VCaP (cell line): ENCODE measurements at regions not wholly inside any gene's neighbourhood (a gene's known extent, or its start where the extent isn't known, plus 50 kb on each side); places are given as distances from the start of the nearest gene placed in this dataset.

Experiments used
- H3K27ac ChIP-seq: fragments of 450-650 bp; 2 replicates; pipeline ENCODE4 v1.5.1; 2017
- TF ChIP-seq, protein P1 (sequence below): fragments of 450-650 bp; conservative IDR thresholded peaks from 2 replicates; pipeline ENCODE4 v1.5.1; 2017; ENCODE audit warnings: mild to moderate bottlenecking, moderate library complexity

- H3K27ac ChIP-seq, result no peak overlapping the region
Measured at GRCh38 chr4:38289553-38289952, 329.4 kb downstream of the PTTG2 start.

DNA sequence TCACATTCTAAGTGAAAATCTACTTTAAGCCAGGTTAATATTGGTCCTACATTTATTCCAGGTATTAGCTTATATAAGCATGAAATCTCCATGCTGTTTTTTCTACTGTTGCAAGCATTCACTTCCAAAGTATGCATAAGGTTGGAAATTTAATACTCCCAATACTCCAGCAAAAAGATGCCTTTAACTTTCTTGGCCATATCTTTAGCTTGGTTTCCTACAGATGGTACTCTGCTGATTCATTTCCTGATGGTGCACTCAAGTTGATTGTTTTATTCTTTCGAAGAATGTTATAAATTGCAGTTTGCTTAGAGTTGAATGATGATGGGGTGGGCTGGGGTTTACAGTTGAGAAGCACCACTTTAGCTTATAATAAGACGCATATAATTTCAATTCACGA lies 330.2 kb downstream of the PTTG2 start:
- TF ChIP-seq, protein P1, sequence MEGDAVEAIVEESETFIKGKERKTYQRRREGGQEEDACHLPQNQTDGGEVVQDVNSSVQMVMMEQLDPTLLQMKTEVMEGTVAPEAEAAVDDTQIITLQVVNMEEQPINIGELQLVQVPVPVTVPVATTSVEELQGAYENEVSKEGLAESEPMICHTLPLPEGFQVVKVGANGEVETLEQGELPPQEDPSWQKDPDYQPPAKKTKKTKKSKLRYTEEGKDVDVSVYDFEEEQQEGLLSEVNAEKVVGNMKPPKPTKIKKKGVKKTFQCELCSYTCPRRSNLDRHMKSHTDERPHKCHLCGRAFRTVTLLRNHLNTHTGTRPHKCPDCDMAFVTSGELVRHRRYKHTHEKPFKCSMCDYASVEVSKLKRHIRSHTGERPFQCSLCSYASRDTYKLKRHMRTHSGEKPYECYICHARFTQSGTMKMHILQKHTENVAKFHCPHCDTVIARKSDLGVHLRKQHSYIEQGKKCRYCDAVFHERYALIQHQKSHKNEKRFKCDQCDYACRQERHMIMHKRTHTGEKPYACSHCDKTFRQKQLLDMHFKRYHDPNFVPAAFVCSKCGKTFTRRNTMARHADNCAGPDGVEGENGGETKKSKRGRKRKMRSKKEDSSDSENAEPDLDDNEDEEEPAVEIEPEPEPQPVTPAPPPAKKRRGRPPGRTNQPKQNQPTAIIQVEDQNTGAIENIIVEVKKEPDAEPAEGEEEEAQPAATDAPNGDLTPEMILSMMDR, result no peak
- no peak overlapping the region for H3K27ac ChIP-seq

More at GRCh38 chr4:38289553-38289952, 329.4 kb downstream of the PTTG2 start:
- TF ChIP-seq, protein P1, result no peak

- H3K27ac ChIP-seq, result no peak overlapping the region
- TF ChIP-seq, protein P1, result no peak
Measured at GRCh38 chr4:38290914-38291313, 330.7 kb downstream of the PTTG2 start.

GRCh38 chr4:38292529-38292928 lies 332.3 kb downstream of the PTTG2 start:
- no peak overlapping the region for H3K27ac ChIP-seq
- TF ChIP-seq, protein P1, result no peak

DNA sequence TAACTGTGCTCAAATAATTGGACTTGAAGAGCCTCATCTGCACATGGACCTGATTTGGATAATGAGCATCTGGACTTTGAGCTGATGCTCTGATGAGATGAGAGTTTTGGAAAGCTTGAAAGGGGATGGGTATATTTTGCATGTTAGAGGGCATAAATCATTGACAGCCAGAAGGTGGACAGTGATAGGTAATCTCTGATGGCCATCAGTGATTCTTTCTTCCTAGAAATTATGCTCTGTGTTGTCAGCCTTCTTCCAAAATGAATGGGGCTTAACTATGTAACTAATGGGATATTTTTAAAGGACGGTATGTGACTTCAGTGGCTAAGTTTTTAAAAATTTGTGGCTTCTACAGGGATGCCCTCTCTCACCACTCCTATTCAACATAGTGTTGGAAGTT lies 334.0 kb downstream of the PTTG2 start:
- H3K27ac ChIP-seq, result no peak overlapping the region
- TF ChIP-seq, protein P1, result no peak

DNA sequence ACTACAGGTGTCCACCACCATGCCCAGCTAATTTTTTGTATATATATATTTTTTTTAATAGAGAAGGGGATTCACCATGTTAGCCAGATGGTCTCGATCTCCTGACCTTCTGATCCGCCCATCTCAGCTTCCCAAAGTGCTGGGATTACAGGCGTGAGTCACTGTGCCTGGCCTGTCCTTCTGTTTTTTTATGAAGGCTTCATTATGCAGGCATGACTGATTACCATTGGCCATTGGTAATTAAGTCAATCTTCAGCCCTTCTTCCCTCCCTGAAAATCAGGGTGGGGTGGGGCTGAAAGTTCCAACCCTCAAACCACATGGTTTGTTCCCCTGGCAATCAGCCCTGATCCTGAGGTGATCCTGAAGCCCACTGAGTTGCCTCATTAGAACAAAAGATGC lies 336.9 kb downstream of the PTTG2 start:
- no peak overlapping the region for H3K27ac ChIP-seq
- TF ChIP-seq, protein P1, result no peak

DNA sequence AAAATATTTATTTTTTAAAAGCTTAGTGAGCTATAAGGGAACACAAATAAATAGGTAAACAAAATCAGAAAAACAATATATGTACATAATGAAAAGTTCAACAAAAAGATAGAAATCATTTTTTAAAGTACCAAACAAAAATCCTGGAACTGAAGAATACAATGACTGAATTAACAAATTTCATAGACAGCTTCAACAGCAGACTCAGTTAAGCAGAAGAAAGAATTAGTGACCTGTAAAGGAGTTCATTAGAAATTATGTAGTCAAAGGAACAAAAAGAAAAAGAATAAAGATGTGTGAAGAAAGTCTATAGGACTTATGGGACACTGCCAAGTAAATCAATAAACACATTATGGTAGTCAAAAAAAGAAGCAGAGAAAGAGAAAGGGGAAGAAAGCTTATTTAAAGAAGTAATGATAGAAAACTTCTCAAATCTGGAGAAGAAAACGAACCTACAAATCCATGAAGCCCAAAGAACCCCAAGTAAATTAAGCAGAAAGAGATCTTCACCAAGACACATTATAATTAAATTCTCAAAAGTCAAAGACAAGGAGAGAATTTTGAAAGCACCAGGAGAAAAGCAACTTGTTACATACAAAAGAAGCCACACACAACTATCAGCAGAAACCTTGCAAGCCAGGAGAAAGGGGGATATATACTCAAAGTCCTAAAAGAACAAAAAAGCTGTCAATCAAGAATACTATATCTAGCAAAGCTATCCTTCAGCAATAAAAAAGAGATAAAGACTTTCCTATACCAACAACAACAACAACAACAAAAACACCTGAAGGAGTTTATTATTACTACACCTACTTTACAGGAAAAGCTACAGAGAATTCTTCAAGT lies 338.9 kb downstream of the PTTG2 start:
- H3K27ac ChIP-seq, result no peak overlapping the region
- TF ChIP-seq, protein P1, result no peak
